Gastroesophageal sphincter (tissue), 3 donors: ENCODE measurements at regions not wholly inside any gene's neighbourhood (a gene's known extent, or its start where the extent isn't known, plus 50 kb on each side); places are given as distances from the start of the nearest gene placed in this dataset.

Source experiments
- CTCF ChIP-seq, 4 experiments: fragments of 200-600 bp in 2 of 4; fragments of 450-650 bp in 2 of 4; sonication (generic) in 1 of 4; IDR thresholded peaks; one replicate each; pipeline ENCODE4 v1.5.1; 2017 to 2019; ENCODE audit warnings: antibody characterized with exemption in 4 of 4, mild to moderate bottlenecking in 2 of 4, moderate library complexity in 2 of 4
- POLR2AphosphoS5 ChIP-seq: sonication (generic); formaldehyde crosslinking; IDR thresholded peaks from one replicate; pipeline ENCODE4 v1.6.1; 2017; ENCODE audit warnings: antibody characterized with exemption

GRCh38 chr4:152148057-152148456 is 387.2 kb upstream of the GATB start:
- TF ChIP-seq CTCF (IDR thresholded peaks at IDR 0.05) (no peak), POLR2AphosphoS5 (no peak)
